ENCODE measurements at regions not wholly inside any gene's neighbourhood (a gene's known extent, or its start where the extent isn't known, plus 50 kb on each side); places are given as distances from the start of the nearest gene placed in this dataset.

DNA sequence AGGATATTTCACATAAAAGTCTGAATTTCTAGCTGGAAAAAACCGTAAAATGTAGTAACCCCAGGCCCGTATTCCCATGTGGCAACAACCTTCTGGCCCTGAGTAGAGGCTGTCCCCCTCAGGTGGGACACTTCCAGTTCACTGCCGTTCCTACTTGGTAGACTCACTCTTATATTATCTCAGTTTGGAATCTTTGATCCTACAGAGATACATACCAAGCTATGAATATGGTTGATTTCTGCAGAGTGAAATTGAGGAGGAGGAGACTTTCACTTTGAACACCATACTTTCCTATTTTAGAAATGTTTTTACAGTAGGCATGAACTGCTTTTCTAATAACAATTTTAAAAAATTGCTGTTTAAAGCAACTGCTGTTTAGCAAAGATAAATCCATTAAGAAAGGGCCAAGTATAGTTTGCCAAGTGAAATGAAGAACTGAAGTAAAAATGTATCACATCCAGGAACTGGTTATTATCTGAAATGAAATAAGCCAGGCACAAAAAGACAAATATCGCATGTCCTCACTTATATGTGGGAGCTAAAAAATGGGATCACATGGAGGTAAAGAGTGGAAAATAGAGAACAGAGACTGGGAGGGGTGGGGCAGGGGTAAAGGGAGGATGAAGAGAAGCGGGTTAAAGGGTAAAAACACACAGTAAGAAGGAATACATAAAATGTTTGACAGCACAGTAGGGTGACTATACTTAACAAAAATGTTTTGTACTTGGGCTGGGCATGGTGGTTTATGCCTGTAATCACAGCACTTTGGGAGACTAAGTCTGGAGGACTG is 92.8 kb upstream of the METAP2 start:
- H3K27ac ChIP-seq (ENCODE audit: control insufficient read depth, insufficient read depth): no peak overlapping the region
- ChIA-PET POLR2A (no interaction called here), SMC1A (ENCODE audit: uncharacterized antibody, unreplicated experiment) (interaction anchor here (1.2 kb wide), 1 partner anchor 30 kb away, joined by 3 read pairs; no protein-coding TSS in a partner anchor), RAD21 (ENCODE audit: unreplicated experiment) (no interaction called here), CTCF (interaction anchor here (0.6 kb wide), 1 partner anchor 1536 kb away, joined by 3 read pairs; no protein-coding TSS in a partner anchor)
- no peak for ATAC-seq
- no peak for TF ChIP-seq POLR2A (IDR thresholded peaks at IDR 0.05; ENCODE audit: low read depth, low read length)
- TF ChIP-seq RAD21 (IDR thresholded peaks at IDR 0.05; ENCODE audit: insufficient read depth, low read depth, low read length): no peak
- TF ChIP-seq, protein P1, sequence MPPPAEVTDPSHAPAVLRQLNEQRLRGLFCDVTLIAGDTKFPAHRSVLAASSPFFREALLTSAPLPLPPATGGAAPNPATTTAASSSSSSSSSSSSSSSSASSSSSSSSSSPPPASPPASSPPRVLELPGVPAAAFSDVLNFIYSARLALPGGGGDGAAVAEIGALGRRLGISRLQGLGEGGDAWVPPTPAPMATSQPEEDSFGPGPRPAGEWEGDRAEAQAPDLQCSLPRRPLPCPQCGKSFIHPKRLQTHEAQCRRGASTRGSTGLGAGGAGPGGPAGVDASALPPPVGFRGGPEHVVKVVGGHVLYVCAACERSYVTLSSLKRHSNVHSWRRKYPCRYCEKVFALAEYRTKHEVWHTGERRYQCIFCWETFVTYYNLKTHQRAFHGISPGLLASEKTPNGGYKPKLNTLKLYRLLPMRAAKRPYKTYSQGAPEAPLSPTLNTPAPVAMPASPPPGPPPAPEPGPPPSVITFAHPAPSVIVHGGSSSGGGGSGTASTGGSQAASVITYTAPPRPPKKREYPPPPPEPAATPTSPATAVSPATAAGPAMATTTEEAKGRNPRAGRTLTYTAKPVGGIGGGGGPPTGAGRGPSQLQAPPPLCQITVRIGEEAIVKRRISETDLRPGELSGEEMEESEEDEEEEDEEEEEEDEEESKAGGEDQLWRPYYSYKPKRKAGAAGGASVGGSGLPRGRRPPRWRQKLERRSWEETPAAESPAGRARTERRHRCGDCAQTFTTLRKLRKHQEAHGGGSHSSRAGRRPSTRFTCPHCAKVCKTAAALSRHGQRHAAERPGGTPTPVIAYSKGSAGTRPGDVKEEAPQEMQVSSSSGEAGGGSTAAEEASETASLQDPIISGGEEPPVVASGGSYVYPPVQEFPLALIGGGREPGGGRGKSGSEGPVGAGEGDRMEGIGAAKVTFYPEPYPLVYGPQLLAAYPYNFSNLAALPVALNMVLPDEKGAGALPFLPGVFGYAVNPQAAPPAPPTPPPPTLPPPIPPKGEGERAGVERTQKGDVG (CRISPR knock-in tag; IDR thresholded peaks at IDR 0.05): no peak
- TF ChIP-seq BRCA1 (IDR thresholded peaks at IDR 0.05; ENCODE audit: low read depth, low read length): no peak
- no peak for TF ChIP-seq SMAD5 (IDR thresholded peaks at IDR 0.05; ENCODE audit: low read depth)
- no peak for TF ChIP-seq POLR2AphosphoS2 (IDR thresholded peaks at IDR 0.05; ENCODE audit: low read depth, low read length)
- no peak for TF ChIP-seq JUND (IDR thresholded peaks at IDR 0.05; ENCODE audit: low read depth, low read length)
- TF ChIP-seq ZNF207 (IDR thresholded peaks at IDR 0.05; ENCODE audit: borderline replicate concordance): no peak
- no peak for TF ChIP-seq SP1 (IDR thresholded peaks at IDR 0.05; ENCODE audit: low read depth, low read length)
- TF ChIP-seq KDM1A (IDR thresholded peaks at IDR 0.05; ENCODE audit: borderline replicate concordance): no peak
- TF ChIP-seq, protein P2, sequence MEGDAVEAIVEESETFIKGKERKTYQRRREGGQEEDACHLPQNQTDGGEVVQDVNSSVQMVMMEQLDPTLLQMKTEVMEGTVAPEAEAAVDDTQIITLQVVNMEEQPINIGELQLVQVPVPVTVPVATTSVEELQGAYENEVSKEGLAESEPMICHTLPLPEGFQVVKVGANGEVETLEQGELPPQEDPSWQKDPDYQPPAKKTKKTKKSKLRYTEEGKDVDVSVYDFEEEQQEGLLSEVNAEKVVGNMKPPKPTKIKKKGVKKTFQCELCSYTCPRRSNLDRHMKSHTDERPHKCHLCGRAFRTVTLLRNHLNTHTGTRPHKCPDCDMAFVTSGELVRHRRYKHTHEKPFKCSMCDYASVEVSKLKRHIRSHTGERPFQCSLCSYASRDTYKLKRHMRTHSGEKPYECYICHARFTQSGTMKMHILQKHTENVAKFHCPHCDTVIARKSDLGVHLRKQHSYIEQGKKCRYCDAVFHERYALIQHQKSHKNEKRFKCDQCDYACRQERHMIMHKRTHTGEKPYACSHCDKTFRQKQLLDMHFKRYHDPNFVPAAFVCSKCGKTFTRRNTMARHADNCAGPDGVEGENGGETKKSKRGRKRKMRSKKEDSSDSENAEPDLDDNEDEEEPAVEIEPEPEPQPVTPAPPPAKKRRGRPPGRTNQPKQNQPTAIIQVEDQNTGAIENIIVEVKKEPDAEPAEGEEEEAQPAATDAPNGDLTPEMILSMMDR (IDR thresholded peaks at IDR 0.05 in 2 of 3, conservative IDR thresholded peaks at IDR 0.05 in 1 of 3; ENCODE audit: control insufficient read depth in 2 of 3, extremely low read depth in 1 of 3, insufficient read depth in 1 of 3, low read depth in 3 of 3, low read length in 3 of 3): no peak
- TF ChIP-seq, protein P3, sequence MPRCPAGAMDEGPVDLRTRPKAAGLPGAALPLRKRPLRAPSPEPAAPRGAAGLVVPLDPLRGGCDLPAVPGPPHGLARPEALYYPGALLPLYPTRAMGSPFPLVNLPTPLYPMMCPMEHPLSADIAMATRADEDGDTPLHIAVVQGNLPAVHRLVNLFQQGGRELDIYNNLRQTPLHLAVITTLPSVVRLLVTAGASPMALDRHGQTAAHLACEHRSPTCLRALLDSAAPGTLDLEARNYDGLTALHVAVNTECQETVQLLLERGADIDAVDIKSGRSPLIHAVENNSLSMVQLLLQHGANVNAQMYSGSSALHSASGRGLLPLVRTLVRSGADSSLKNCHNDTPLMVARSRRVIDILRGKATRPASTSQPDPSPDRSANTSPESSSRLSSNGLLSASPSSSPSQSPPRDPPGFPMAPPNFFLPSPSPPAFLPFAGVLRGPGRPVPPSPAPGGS (IDR thresholded peaks at IDR 0.05; ENCODE audit: borderline replicate concordance, insufficient read depth, low read depth, low read length, poor library complexity, severe bottlenecking): no peak
- no peak for TF ChIP-seq ZBED1 (IDR thresholded peaks at IDR 0.05; ENCODE audit: borderline replicate concordance)
- TF ChIP-seq ASH2L (IDR thresholded peaks at IDR 0.05; ENCODE audit: borderline replicate concordance, low read depth): no peak
- H3K4me3 ChIP-seq: no peak overlapping the region
- no peaks in the 10 kb centered on the region for H3K79me2 ChIP-seq (ENCODE audit: control insufficient read depth, insufficient read depth, low read length)
- no peak overlapping the region for H2AFZ ChIP-seq (ENCODE audit: control insufficient read depth, low read depth, low read length)
- 28% methylated on average over 5 of the region's 5 CpGs for WGBS (ENCODE audit: insufficient coverage, insufficient replicate concordance, low lambda C conversion rate, missing lambda C conversion rate)
- intact Hi-C loops (cut with micrococcal nuclease; ENCODE audit: unreplicated experiment) (no loop called here), in situ Hi-C loops (cut with MboI) (no loop called here)
- no TSS peak for BruUV-seq (replicated peaks)
- H4K20me1 ChIP-seq (ENCODE audit: control insufficient read depth, insufficient read depth): no peaks in the 10 kb centered on the region
- H3K9me3 ChIP-seq (replicated peaks; ENCODE audit: control insufficient read depth, insufficient read depth, low read length): no peaks in the 10 kb centered on the region
- FAIRE-seq: no peak
- H3K4me1 ChIP-seq (ENCODE audit: control insufficient read depth, insufficient read depth, low read length): no peaks in the 10 kb centered on the region
- H3K9ac ChIP-seq (ENCODE audit: control insufficient read depth, insufficient read depth, low read length): no peak overlapping the region
- DNase-seq (ENCODE audit: low read depth, low spot score): no peak
- no peak overlapping the region for H3K4me2 ChIP-seq (ENCODE audit: control insufficient read depth, insufficient read depth)
- H3K27me3 ChIP-seq (replicated peaks in 1 of 2; ENCODE audit: control insufficient read depth in 2 of 2, insufficient read depth in 2 of 2, low read length in 1 of 2): no peaks in the 10 kb centered on the region; a peak in 2 of 4 replicates
- H3K36me3 ChIP-seq (ENCODE audit: control insufficient read depth in 2 of 2, insufficient read depth in 2 of 2, low read length in 1 of 2): no peaks in the 10 kb centered on the region

All from GM12878 (cell line).